CD14-positive monocyte (primary cell): ENCODE measurements at regions not wholly inside any gene's neighbourhood (a gene's known extent, or its start where the extent isn't known, plus 50 kb on each side); places are given as distances from the start of the nearest gene placed in this dataset.

Experiments
- DNase-seq, 3 donors: peaks; one replicate each; pipeline ENCODE4 v3.0.0-alpha.2; 2011 to 2022
- H2AFZ ChIP-seq: 2 replicates; pipeline ENCODE4 v1.6.0; 2012; ENCODE audit warnings: mild to moderate bottlenecking, low read depth, low read length, inconsistent platforms; ENCODE audit not compliant: insufficient read depth, poor library complexity, severe bottlenecking
- H3K27ac ChIP-seq, 2 donors: 1 replicate in 1 of 2; 2 replicates in 1 of 2; pipeline ENCODE4 v1.5.1; 2012 to 2013; ENCODE audit warnings: low read length in 2 of 2, control low read depth in 1 of 2, inconsistent platforms in 1 of 2, low read depth in 1 of 2, mild to moderate bottlenecking in 1 of 2
- H3K27me3 ChIP-seq, 2 donors: one replicate each; pipeline versions ENCODE4 v1.6.0 to v1.6.1; 2011 to 2013; ENCODE audit warnings: low read length in 2 of 2; ENCODE audit not compliant: control insufficient read depth in 2 of 2, insufficient read depth in 2 of 2
- H3K36me3 ChIP-seq, 2 donors: replicated peaks in 1 of 2; 1 replicate in 1 of 2; 2 replicates in 1 of 2; pipeline versions ENCODE4 v1.5.1 to v1.6.1; 2012 to 2013; ENCODE audit warnings: low read length in 2 of 2, control low read depth in 1 of 2, inconsistent platforms in 1 of 2, mild to moderate bottlenecking in 1 of 2; ENCODE audit not compliant: insufficient read depth in 2 of 2, control insufficient read depth in 1 of 2
- H3K4me1 ChIP-seq, 2 donors: 1 replicate in 1 of 2; 2 replicates in 1 of 2; pipeline versions ENCODE4 v1.5.1 to v1.6.1; 2012 to 2013; ENCODE audit warnings: low read length in 2 of 2, control low read depth in 1 of 2, inconsistent platforms in 1 of 2, mild to moderate bottlenecking in 1 of 2, moderate library complexity in 1 of 2; ENCODE audit not compliant: insufficient read depth in 2 of 2, control insufficient read depth in 1 of 2
- H3K4me2 ChIP-seq: replicated peaks from 2 replicates; pipeline ENCODE3; 2012; ENCODE audit warnings: low read length, moderate library complexity, mild to moderate bottlenecking; ENCODE audit not compliant: poor library complexity, severe bottlenecking; ENCODE audit errors: extremely low read depth
- H3K4me3 ChIP-seq, 3 experiments: fragments of 200-600 bp in 1 of 3; sonication (generic) in 1 of 3; replicated peaks in 1 of 3; 1 replicate in 2 of 3; 2 replicates in 1 of 3; pipeline ENCODE4 v1.5.1; 2011 to 2013; ENCODE audit warnings: low read length in 3 of 3, mild to moderate bottlenecking in 3 of 3, control low read depth in 2 of 3, low read depth in 2 of 3, inconsistent platforms in 1 of 3, moderate library complexity in 1 of 3
- H3K79me2 ChIP-seq: 2 replicates; pipeline ENCODE4 v1.6.0; 2012; ENCODE audit warnings: mild to moderate bottlenecking, control low read depth, inconsistent platforms, low read length, moderate library complexity; ENCODE audit not compliant: insufficient read depth
- H3K9ac ChIP-seq: 2 replicates; pipeline ENCODE4 v1.6.0; 2017; ENCODE audit warnings: low read length, mild to moderate bottlenecking; ENCODE audit not compliant: insufficient read depth, poor library complexity, severe bottlenecking
- H3K9me3 ChIP-seq, 2 donors: replicated peaks in 1 of 2; 1 replicate in 1 of 2; 2 replicates in 1 of 2; pipeline versions ENCODE4 v1.5.1 to v1.6.1; 2012 to 2013; ENCODE audit warnings: low read length in 2 of 2, control low read depth in 1 of 2; ENCODE audit not compliant: control insufficient read depth in 1 of 2, insufficient read depth in 1 of 2
- H4K20me1 ChIP-seq: 2 replicates; pipeline ENCODE4 v1.6.0; 2012; ENCODE audit warnings: mild to moderate bottlenecking, low read length, control low read depth, moderate library complexity; ENCODE audit not compliant: insufficient read depth
- H3K27ac Mint-ChIP-seq, 7 donors: one replicate each; pipeline ENCODE4 v1.8.0; 2020; ENCODE audit warnings: mild to moderate bottlenecking in 7 of 7, mixed read lengths in 7 of 7, moderate library complexity in 6 of 7, inconsistent platforms in 2 of 7
- H3K27me3 Mint-ChIP-seq, 3 donors: one replicate each; pipeline ENCODE4 v1.8.0; 2021 to 2022; ENCODE audit warnings: low read depth in 3 of 3, mild to moderate bottlenecking in 3 of 3, mixed read lengths in 3 of 3, moderate library complexity in 3 of 3, inconsistent platforms in 1 of 3
- H3K36me3 Mint-ChIP-seq, 2 donors: one replicate each; pipeline ENCODE4 v1.8.0; 2020; ENCODE audit warnings: mixed read lengths in 2 of 2, inconsistent platforms in 1 of 2, mild to moderate bottlenecking in 1 of 2
- H3K4me1 Mint-ChIP-seq: one replicate; pipeline ENCODE4 v1.8.0; 2020; ENCODE audit warnings: mild to moderate bottlenecking, mixed read lengths
- H3K4me3 Mint-ChIP-seq, 2 donors: one replicate each; pipeline ENCODE4 v1.8.0; 2020; ENCODE audit warnings: mild to moderate bottlenecking in 2 of 2, mixed read lengths in 2 of 2, moderate library complexity in 1 of 2
- H3K9me3 Mint-ChIP-seq, 7 donors: one replicate each; pipeline ENCODE4 v1.8.0; 2020 to 2022; ENCODE audit warnings: mixed read lengths in 7 of 7, mild to moderate bottlenecking in 6 of 7, moderate library complexity in 6 of 7, inconsistent platforms in 2 of 7
- CTCF ChIP-seq: fragments of 200-600 bp; IDR thresholded peaks from one replicate; pipeline ENCODE4 v1.8.0; 2022; ENCODE audit warnings: antibody characterized with exemption, mild to moderate bottlenecking
- WGBS: methylation state at CpG from one replicate; pipeline ENCODE4 v1.1.5; 2013; ENCODE audit warnings: missing lambda C conversion rate; ENCODE audit not compliant: insufficient coverage; 5-methylcytosine and 5-hydroxymethylcytosine counted together
- intact Hi-C, 2 donors: fragments of 100-400 bp; cut with micrococcal nuclease; formaldehyde crosslinking; loops; one replicate each; pipeline versions ENCODE4 v1.15.0 to v1.15.1; 2023

- TF ChIP-seq CTCF, result no peak
- Mint-ChIP-seq H3K9me3 (peaks cover 0 to 3% (median 0%) of the 10 kb centered on the region in 7 donors), H3K27ac (no peak overlapping the region), H3K4me3 (no peak overlapping the region), H3K36me3 (no peaks in the 10 kb centered on the region), H3K27me3 (peaks cover 3 to 18% (median 13%) of the 10 kb centered on the region in 3 donors), H3K4me1 (no peaks in the 10 kb centered on the region)
- H2AFZ ChIP-seq, result no peak overlapping the region
- H3K27me3 ChIP-seq, result no peaks in the 10 kb centered on the region
- H3K4me1 ChIP-seq, result no peaks in the 10 kb centered on the region
- no peak overlapping the region for H3K9ac ChIP-seq
- H3K4me2 ChIP-seq, result no peak overlapping the region
- no peaks in the 10 kb centered on the region for H3K36me3 ChIP-seq
- WGBS, result 85% methylated on average over 12 of the region's 12 CpGs
- no peaks in the 10 kb centered on the region for H4K20me1 ChIP-seq
- intact Hi-C loops, result no loop called here
- H3K4me3 ChIP-seq, result no peak overlapping the region
- no peak for DNase-seq
- H3K9me3 ChIP-seq, result no peaks in the 10 kb centered on the region
- H3K79me2 ChIP-seq, result no peaks in the 10 kb centered on the region
- no peak overlapping the region for H3K27ac ChIP-seq
Observed at GRCh38 chr17:5665164-5665563, 80.9 kb upstream of the NLRP1 start.

GRCh38 chr17:5667871-5668270 lies 83.6 kb upstream of the NLRP1 start:
- intact Hi-C loops, result no loop called here
- H3K4me2 ChIP-seq, result no peak overlapping the region
- WGBS, result 44% methylated on average over 4 of the region's 6 CpGs

More at GRCh38 chr17:5667871-5668270, 83.6 kb upstream of the NLRP1 start:
- Histone ChIP-seq H3K9me3 (no peaks in the 10 kb centered on the region), H3K9ac (no peak overlapping the region), H3K4me1 (peaks cover 7% of the 10 kb centered on the region in 2 donors), H3K27ac (no peak overlapping the region), H3K27me3 (no peaks in the 10 kb centered on the region), H3K36me3 (no peaks in the 10 kb centered on the region), H3K79me2 (no peaks in the 10 kb centered on the region), H2AFZ (no peak overlapping the region), H4K20me1 (no peaks in the 10 kb centered on the region), H3K4me3 (no peak overlapping the region)
- peak; percentile 34 for TF ChIP-seq CTCF
- H3K4me1 Mint-ChIP-seq, result peaks cover 6% of the 10 kb centered on the region
- H3K9me3 Mint-ChIP-seq, result peaks cover 0 to 3% (median 0%) of the 10 kb centered on the region in 7 donors
- no peak overlapping the region for H3K27ac Mint-ChIP-seq
- peak; percentile 3 to 15 (median 14) for DNase-seq
- H3K4me3 Mint-ChIP-seq, result no peak overlapping the region
- H3K27me3 Mint-ChIP-seq, result peaks cover 4 to 15% (median 8%) of the 10 kb centered on the region in 3 donors
- no peaks in the 10 kb centered on the region for H3K36me3 Mint-ChIP-seq
